ENCODE measurements at regions not wholly inside any gene's neighbourhood (a gene's known extent, or its start where the extent isn't known, plus 50 kb on each side); places are given as distances from the start of the nearest gene placed in this dataset.

DNA sequence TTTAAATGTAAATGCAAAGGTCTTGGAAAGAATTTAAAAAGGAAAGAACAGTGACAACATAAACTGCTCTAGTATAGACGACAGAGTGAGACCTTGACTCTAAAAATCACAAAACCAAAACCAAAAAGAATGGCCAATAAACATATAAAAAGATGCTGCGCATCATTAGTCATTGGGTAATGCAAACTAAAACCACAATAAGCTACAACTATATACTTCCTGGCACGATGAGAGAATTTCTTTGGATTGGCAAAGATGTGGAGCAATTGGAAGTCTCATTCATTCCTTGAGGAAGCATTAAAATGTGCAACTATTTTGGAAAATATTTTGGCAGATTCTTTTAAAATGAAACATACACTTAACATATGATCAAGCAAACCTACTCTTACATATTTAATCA, 98.7 kb upstream of the ZPLD1 start:
- DNase-seq = no peak
- Histone ChIP-seq H3F3A (replicated peaks; ENCODE audit: insufficient read depth) (no peaks in the 10 kb centered on the region), H3K4me3 (ENCODE audit: low read depth in 2 of 2, low read length in 1 of 2) (no peak overlapping the region), H3K79me2 (ENCODE audit: insufficient read depth) (no peaks in the 10 kb centered on the region), H3K9me3 (no peaks in the 10 kb centered on the region), H3K27ac (ENCODE audit: low read depth in 2 of 2, low read length in 1 of 2) (no peak overlapping the region), H3K36me3 (replicated peaks in 1 of 2; ENCODE audit: control insufficient read depth in 1 of 2, insufficient read depth in 2 of 2, low read length in 1 of 2) (no peaks in the 10 kb centered on the region), H2AFZ (ENCODE audit: low read depth) (no peak overlapping the region), H3K4me2 (no peak overlapping the region), H3K9me2 (no peaks in the 10 kb centered on the region), H3K27me3 (ENCODE audit: insufficient read depth) (no peaks in the 10 kb centered on the region), H3K4me1 (ENCODE audit: control insufficient read depth in 1 of 2, insufficient read depth in 2 of 2, low read depth in 1 of 2, low read length in 1 of 2) (no peaks in the 10 kb centered on the region), H3K9ac (no peak overlapping the region), H4K20me1 (ENCODE audit: insufficient read depth) (no peaks in the 10 kb centered on the region)
- 49% methylated on average over 3 of the region's 3 CpGs for WGBS (ENCODE audit: low lambda C conversion rate)
- TF ChIP-seq RXRA (IDR thresholded peaks at IDR 0.05; ENCODE audit: borderline replicate concordance, low read depth) (no peak), NRF1 (IDR thresholded peaks at IDR 0.05; ENCODE audit: low read depth, low read length) (no peak), NFIC (IDR thresholded peaks at IDR 0.05; ENCODE audit: borderline replicate concordance) (no peak), SMC3 (IDR thresholded peaks at IDR 0.05; ENCODE audit: low read depth, low read length) (no peak), TAF1 (IDR thresholded peaks at IDR 0.05; ENCODE audit: borderline replicate concordance, low read depth, low read length) (no peak), TEAD4 (IDR thresholded peaks at IDR 0.05; ENCODE audit: borderline replicate concordance, insufficient read depth) (no peak), FOXJ3 (CRISPR knock-in tag; IDR thresholded peaks at IDR 0.05) (no peak), TCF12 (IDR thresholded peaks at IDR 0.05) (no peak), JUND (IDR thresholded peaks at IDR 0.05) (no peak)
- TF ChIP-seq, protein P1, sequence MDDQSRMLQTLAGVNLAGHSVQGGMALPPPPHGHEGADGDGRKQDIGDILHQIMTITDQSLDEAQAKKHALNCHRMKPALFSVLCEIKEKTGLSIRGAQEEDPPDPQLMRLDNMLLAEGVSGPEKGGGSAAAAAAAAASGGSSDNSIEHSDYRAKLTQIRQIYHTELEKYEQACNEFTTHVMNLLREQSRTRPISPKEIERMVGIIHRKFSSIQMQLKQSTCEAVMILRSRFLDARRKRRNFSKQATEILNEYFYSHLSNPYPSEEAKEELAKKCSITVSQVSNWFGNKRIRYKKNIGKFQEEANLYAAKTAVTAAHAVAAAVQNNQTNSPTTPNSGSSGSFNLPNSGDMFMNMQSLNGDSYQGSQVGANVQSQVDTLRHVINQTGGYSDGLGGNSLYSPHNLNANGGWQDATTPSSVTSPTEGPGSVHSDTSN (IDR thresholded peaks at IDR 0.05) = no peak
- POLR2A ChIA-PET = no interaction called here
- CTCF ChIA-PET = interaction anchor here (1.3 kb wide), 1 partner anchor 107 kb away, joined by 3 read pairs; no protein-coding TSS in a partner anchor

GRCh38 chr3:102339671-102340070, 95.1 kb upstream of the ZPLD1 start:
- POLR2A ChIA-PET = no interaction called here
- Histone ChIP-seq H4K20me1 (ENCODE audit: insufficient read depth) (no peaks in the 10 kb centered on the region), H3F3A (replicated peaks; ENCODE audit: insufficient read depth) (no peaks in the 10 kb centered on the region), H3K79me2 (ENCODE audit: insufficient read depth) (no peaks in the 10 kb centered on the region), H3K4me1 (ENCODE audit: control insufficient read depth in 1 of 2, insufficient read depth in 2 of 2, low read depth in 1 of 2, low read length in 1 of 2) (no peaks in the 10 kb centered on the region), H2AFZ (ENCODE audit: low read depth) (no peak overlapping the region), H3K9me3 (no peaks in the 10 kb centered on the region), H3K36me3 (replicated peaks in 1 of 2; ENCODE audit: control insufficient read depth in 1 of 2, insufficient read depth in 2 of 2, low read length in 1 of 2) (no peaks in the 10 kb centered on the region), H3K9ac (no peak overlapping the region), H3K27ac (ENCODE audit: low read depth in 2 of 2, low read length in 1 of 2) (no peak overlapping the region), H3K9me2 (no peaks in the 10 kb centered on the region), H3K4me2 (no peak overlapping the region), H3K4me3 (ENCODE audit: low read depth in 2 of 2, low read length in 1 of 2) (no peak overlapping the region), H3K27me3 (ENCODE audit: insufficient read depth) (no peaks in the 10 kb centered on the region)
- DNase-seq = no peak
- no peak for TF ChIP-seq SIN3A (IDR thresholded peaks at IDR 0.05; ENCODE audit: borderline replicate concordance, low read depth, low read length)
- TF ChIP-seq RCOR1 (IDR thresholded peaks at IDR 0.05; ENCODE audit: low read length) = no peak
- TF ChIP-seq MXI1 (IDR thresholded peaks at IDR 0.05; ENCODE audit: low read depth, low read length) = no peak
- TF ChIP-seq RXRA (IDR thresholded peaks at IDR 0.05; ENCODE audit: borderline replicate concordance, low read depth) = no peak
- TF ChIP-seq ELF1 (IDR thresholded peaks at IDR 0.05) = no peak
- 84% methylated on average over 2 of the region's 2 CpGs for WGBS (ENCODE audit: low lambda C conversion rate)
- CTCF ChIA-PET = interaction anchor here (0.6 to 1.2 kb wide), 2 partner anchors 13 to 36 kb away, joined by 3 read pairs; no protein-coding TSS in a partner anchor

GRCh38 chr3:102346897-102347296, 87.9 kb upstream of the ZPLD1 start:
- TF ChIP-seq JUND (IDR thresholded peaks at IDR 0.05) (no peak), NFIC (IDR thresholded peaks at IDR 0.05; ENCODE audit: borderline replicate concordance) (no peak), RCOR1 (IDR thresholded peaks at IDR 0.05; ENCODE audit: low read length) (no peak), MXI1 (IDR thresholded peaks at IDR 0.05; ENCODE audit: low read depth, low read length) (no peak)
- H3K79me2 ChIP-seq (ENCODE audit: insufficient read depth) = no peaks in the 10 kb centered on the region
- no peaks in the 10 kb centered on the region for H3K9me3 ChIP-seq
- DNase-seq = no peak
- H3K27ac ChIP-seq (ENCODE audit: low read depth in 2 of 2, low read length in 1 of 2) = no peak overlapping the region
- H3K4me3 ChIP-seq (ENCODE audit: low read depth in 2 of 2, low read length in 1 of 2) = no peak overlapping the region
- POLR2A ChIA-PET = no interaction called here
- no peak overlapping the region for H2AFZ ChIP-seq (ENCODE audit: low read depth)
- no peaks in the 10 kb centered on the region for H3K27me3 ChIP-seq (ENCODE audit: insufficient read depth)
- no peak overlapping the region for H3K9ac ChIP-seq
- CTCF ChIA-PET = no interaction called here
- no peaks in the 10 kb centered on the region for H3F3A ChIP-seq (replicated peaks; ENCODE audit: insufficient read depth)
- H3K4me2 ChIP-seq = no peak overlapping the region
- no peaks in the 10 kb centered on the region for H3K4me1 ChIP-seq (ENCODE audit: control insufficient read depth in 1 of 2, insufficient read depth in 2 of 2, low read depth in 1 of 2, low read length in 1 of 2)
- H4K20me1 ChIP-seq (ENCODE audit: insufficient read depth) = no peaks in the 10 kb centered on the region
- H3K36me3 ChIP-seq (replicated peaks in 1 of 2; ENCODE audit: control insufficient read depth in 1 of 2, insufficient read depth in 2 of 2, low read length in 1 of 2) = no peaks in the 10 kb centered on the region
- no peaks in the 10 kb centered on the region for H3K9me2 ChIP-seq
